ENCODE measurements at regions not wholly inside any gene's neighbourhood (a gene's known extent, or its start where the extent isn't known, plus 50 kb on each side); places are given as distances from the start of the nearest gene placed in this dataset.

DNA sequence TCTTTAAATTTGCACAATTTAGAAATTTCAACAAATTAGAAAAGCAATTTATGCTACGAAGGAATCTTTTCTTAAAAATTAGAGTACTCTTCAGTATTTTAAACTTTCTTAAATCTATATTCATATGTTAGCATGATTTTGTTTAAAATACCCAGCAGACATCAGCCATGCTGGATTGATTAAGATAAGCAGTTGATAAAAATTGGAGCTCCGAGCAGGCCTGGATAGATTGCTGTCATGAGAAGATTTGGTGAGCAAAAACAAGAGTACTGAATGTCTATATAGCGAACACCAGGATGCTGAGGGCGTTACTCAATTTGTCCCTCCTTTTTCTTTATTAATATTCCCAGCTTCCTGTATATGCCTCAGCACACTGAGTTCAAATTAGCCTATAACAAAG is 108.4 kb upstream of the SLC35B3 start:
- TF ChIP-seq, protein P1, sequence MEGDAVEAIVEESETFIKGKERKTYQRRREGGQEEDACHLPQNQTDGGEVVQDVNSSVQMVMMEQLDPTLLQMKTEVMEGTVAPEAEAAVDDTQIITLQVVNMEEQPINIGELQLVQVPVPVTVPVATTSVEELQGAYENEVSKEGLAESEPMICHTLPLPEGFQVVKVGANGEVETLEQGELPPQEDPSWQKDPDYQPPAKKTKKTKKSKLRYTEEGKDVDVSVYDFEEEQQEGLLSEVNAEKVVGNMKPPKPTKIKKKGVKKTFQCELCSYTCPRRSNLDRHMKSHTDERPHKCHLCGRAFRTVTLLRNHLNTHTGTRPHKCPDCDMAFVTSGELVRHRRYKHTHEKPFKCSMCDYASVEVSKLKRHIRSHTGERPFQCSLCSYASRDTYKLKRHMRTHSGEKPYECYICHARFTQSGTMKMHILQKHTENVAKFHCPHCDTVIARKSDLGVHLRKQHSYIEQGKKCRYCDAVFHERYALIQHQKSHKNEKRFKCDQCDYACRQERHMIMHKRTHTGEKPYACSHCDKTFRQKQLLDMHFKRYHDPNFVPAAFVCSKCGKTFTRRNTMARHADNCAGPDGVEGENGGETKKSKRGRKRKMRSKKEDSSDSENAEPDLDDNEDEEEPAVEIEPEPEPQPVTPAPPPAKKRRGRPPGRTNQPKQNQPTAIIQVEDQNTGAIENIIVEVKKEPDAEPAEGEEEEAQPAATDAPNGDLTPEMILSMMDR (IDR thresholded peaks at IDR 0.05), result no peak
- no peak for TF ChIP-seq POLR2A (IDR thresholded peaks at IDR 0.05)
